ENCODE measurements at regions not wholly inside any gene's neighbourhood (a gene's known extent, or its start where the extent isn't known, plus 50 kb on each side); places are given as distances from the start of the nearest gene placed in this dataset.

GRCh38 chr21:29405503-29406122 lies 106.9 kb downstream of the BACH1 start:
- Histone ChIP-seq H3K4me3 (ENCODE audit: extremely low read depth in 1 of 4, insufficient read depth in 2 of 4, low read depth in 3 of 4, low read length in 4 of 4) (no peak overlapping the region), H3K56ac (replicated peaks; ENCODE audit: insufficient read length, low read depth, low read length) (no peak overlapping the region), H3K18ac (ENCODE audit: extremely low read depth, low read length) (no peak overlapping the region), H4K91ac (replicated peaks; ENCODE audit: insufficient read length, low read length) (no peak overlapping the region), H3K4me2 (ENCODE audit: insufficient read depth in 1 of 2, low read depth in 2 of 2, low read length in 2 of 2) (no peak overlapping the region), H3K36me3 (ENCODE audit: control insufficient read depth in 2 of 4, insufficient read depth in 4 of 4, low read length in 3 of 4) (no peaks in the 10 kb centered on the region), H2BK20ac (ENCODE audit: low read length) (no peak overlapping the region), H3K79me2 (ENCODE audit: control insufficient read depth in 1 of 2, insufficient read depth in 2 of 2, low read length in 2 of 2) (no peaks in the 10 kb centered on the region), H3K4ac (replicated peaks; ENCODE audit: insufficient read length, low read depth, low read length) (no peak overlapping the region), H3K23me2 (ENCODE audit: low read depth, low read length) (no peaks in the 10 kb centered on the region), H2BK120ac (replicated peaks; ENCODE audit: low read depth, low read length) (no peak overlapping the region), H3K79me1 (ENCODE audit: low read depth, low read length) (no peaks in the 10 kb centered on the region), H2BK12ac (ENCODE audit: low read depth, low read length) (no peak overlapping the region), H2AK5ac (ENCODE audit: low read depth, low read length) (no peak overlapping the region), H3K23ac (ENCODE audit: insufficient read length) (no peak overlapping the region), H4K20me1 (replicated peaks in 1 of 2; ENCODE audit: control insufficient read depth in 1 of 2, insufficient read depth in 2 of 2, low read length in 2 of 2) (no peaks in the 10 kb centered on the region), H2AFZ (ENCODE audit: low read length) (no peak overlapping the region), H3K4me1 (replicated peaks in 1 of 4; ENCODE audit: control insufficient read depth in 3 of 4, insufficient read depth in 4 of 4, low read length in 3 of 4) (peaks cover 0 to 7% (median 2%) of the 10 kb centered on the region in 4 experiments; a peak in 2 of 7 replicates), H3K27ac (ENCODE audit: low read depth, low read length) (no peak overlapping the region), H3K9me3 (ENCODE audit: insufficient read depth in 2 of 2, low read depth in 1 of 2, low read length in 1 of 2) (no peaks in the 10 kb centered on the region; a peak in 1 of 4 replicates), H4K5ac (ENCODE audit: insufficient read length, low read depth, low read length) (no peak overlapping the region), H3K14ac (ENCODE audit: insufficient read length) (no peak overlapping the region), H2BK15ac (ENCODE audit: low read length) (no peak overlapping the region), H3K27me3 (replicated peaks in 1 of 4; ENCODE audit: control insufficient read depth in 3 of 4, extremely low read depth in 1 of 4, insufficient read depth in 3 of 4, low read length in 3 of 4) (no peaks in the 10 kb centered on the region), H3K9ac (replicated peaks in 1 of 4; ENCODE audit: extremely low read depth in 1 of 4, low read depth in 3 of 4, low read length in 3 of 4) (no peak overlapping the region), H4K8ac (ENCODE audit: extremely low read depth, insufficient read depth, low read length) (no peak overlapping the region), H2BK5ac (ENCODE audit: low read depth, low read length) (no peak overlapping the region)
- FAIRE-seq: no peak
- CTCF ChIA-PET (ENCODE audit: partially characterized antibody): no interaction called here
- TF ChIP-seq ZNF274 (IDR thresholded peaks at IDR 0.05; ENCODE audit: borderline replicate concordance, extremely low read depth, low read length): no peak
- no peak for TF ChIP-seq CREB1 (IDR thresholded peaks at IDR 0.05)
- TF ChIP-seq MAX (IDR thresholded peaks at IDR 0.05): no peak
- TF ChIP-seq KDM4A (IDR thresholded peaks at IDR 0.05; ENCODE audit: low read depth, low read length, severe bottlenecking): no peak
- no peak for TF ChIP-seq CHD1 (IDR thresholded peaks at IDR 0.05; ENCODE audit: low read depth, low read length)
- 94% methylated on average over 2 of the region's 2 CpGs; no CpG with 5 or more reads in 1 of the 2 experiments for whole genome bisulfite sequencing, 2 experiments (ENCODE audit: extremely low coverage in 1 of 2, insufficient coverage in 1 of 2, insufficient read length in 1 of 2, insufficient replicate concordance in 2 of 2, low coverage in 1 of 2, low lambda C conversion rate in 2 of 2, missing lambda C conversion rate in 1 of 2)
- POLR2A ChIA-PET (ENCODE audit: partially characterized antibody): no interaction called here
- DNase-seq (ENCODE audit: low read depth in 1 of 2, low spot score in 2 of 2): no peak

Data from H1 (cell line).